CD4-positive, alpha-beta memory T cell (primary cell): ENCODE measurements at regions not wholly inside any gene's neighbourhood (a gene's known extent, or its start where the extent isn't known, plus 50 kb on each side); places are given as distances from the start of the nearest gene placed in this dataset.

Experiments used
- CTCF ChIA-PET: fragments of 350-600 bp; sonication (Branson Sonifier 250); formaldehyde crosslinking; loops from one replicate; lab custom pipeline; 2021; ENCODE audit warnings: inconsistent platforms; ENCODE audit not compliant: partially characterized antibody; lab: Charles Lee
- POLR2A ChIA-PET: fragments of 350-600 bp; sonication (Branson Sonifier 250); formaldehyde crosslinking; loops from one replicate; lab custom pipeline; 2021; ENCODE audit not compliant: partially characterized antibody; lab: Charles Lee
- DNase-seq, 5 donors: peaks; one replicate each; pipeline versions ENCODE4 v3.0.0 to v3.0.0-alpha.2; 2020 to 2022; ENCODE audit warnings: mixed read lengths in 1 of 5
- H3K27ac ChIP-seq: one replicate; pipeline ENCODE4 v1.7.0; 2013; ENCODE audit warnings: low read depth, low read length
- H3K27me3 ChIP-seq: 2 replicates; pipeline ENCODE4 v1.7.0; 2013; ENCODE audit warnings: mild to moderate bottlenecking, low read length, moderate library complexity; ENCODE audit not compliant: insufficient read depth
- H3K36me3 ChIP-seq: 2 replicates; pipeline ENCODE4 v1.7.0; 2013; ENCODE audit warnings: mild to moderate bottlenecking, low read length, moderate library complexity; ENCODE audit not compliant: insufficient read depth
- H3K4me1 ChIP-seq: 2 replicates; pipeline ENCODE4 v1.7.0; 2013; ENCODE audit warnings: mild to moderate bottlenecking, low read length, moderate library complexity; ENCODE audit not compliant: insufficient read depth
- H3K4me3 ChIP-seq, 2 donors: one replicate each; pipeline ENCODE4 v1.7.0; 2013; ENCODE audit warnings: low read length in 2 of 2, mild to moderate bottlenecking in 1 of 2
- H3K9me3 ChIP-seq, 2 donors: one replicate each; pipeline ENCODE4 v1.7.0; 2013; ENCODE audit warnings: low read length in 2 of 2, control low read depth in 1 of 2; ENCODE audit not compliant: control insufficient read depth in 1 of 2
- H3K27ac Mint-ChIP-seq, 7 donors: one replicate each; pipeline ENCODE4 v1.8.0; 2020 to 2021; ENCODE audit warnings: mixed read lengths in 7 of 7, mild to moderate bottlenecking in 6 of 7, inconsistent platforms in 3 of 7, moderate library complexity in 3 of 7
- H3K27me3 Mint-ChIP-seq, 2 donors: one replicate each; pipeline ENCODE4 v1.8.0; 2020 to 2021; ENCODE audit warnings: mixed read lengths in 2 of 2
- H3K36me3 Mint-ChIP-seq, 2 donors: one replicate each; pipeline ENCODE4 v1.8.0; 2020 to 2021; ENCODE audit warnings: mixed read lengths in 2 of 2, inconsistent platforms in 1 of 2, mild to moderate bottlenecking in 1 of 2
- H3K4me1 Mint-ChIP-seq, 4 donors: one replicate each; pipeline ENCODE4 v1.8.0; 2020 to 2021; ENCODE audit warnings: mixed read lengths in 4 of 4, mild to moderate bottlenecking in 1 of 4
- H3K4me3 Mint-ChIP-seq, 8 donors: one replicate each; pipeline ENCODE4 v1.8.0; 2020 to 2021; ENCODE audit warnings: mixed read lengths in 8 of 8, mild to moderate bottlenecking in 7 of 8, moderate library complexity in 6 of 8, inconsistent platforms in 3 of 8
- H3K9me3 Mint-ChIP-seq, 8 donors: one replicate each; pipeline ENCODE4 v1.8.0; 2020 to 2021; ENCODE audit warnings: mixed read lengths in 8 of 8, mild to moderate bottlenecking in 5 of 8, inconsistent platforms in 3 of 8, moderate library complexity in 1 of 8
- intact Hi-C: fragments of 100-400 bp; cut with micrococcal nuclease; formaldehyde crosslinking; loops from one replicate; pipeline ENCODE4 v1.15.1; 2023

DNA sequence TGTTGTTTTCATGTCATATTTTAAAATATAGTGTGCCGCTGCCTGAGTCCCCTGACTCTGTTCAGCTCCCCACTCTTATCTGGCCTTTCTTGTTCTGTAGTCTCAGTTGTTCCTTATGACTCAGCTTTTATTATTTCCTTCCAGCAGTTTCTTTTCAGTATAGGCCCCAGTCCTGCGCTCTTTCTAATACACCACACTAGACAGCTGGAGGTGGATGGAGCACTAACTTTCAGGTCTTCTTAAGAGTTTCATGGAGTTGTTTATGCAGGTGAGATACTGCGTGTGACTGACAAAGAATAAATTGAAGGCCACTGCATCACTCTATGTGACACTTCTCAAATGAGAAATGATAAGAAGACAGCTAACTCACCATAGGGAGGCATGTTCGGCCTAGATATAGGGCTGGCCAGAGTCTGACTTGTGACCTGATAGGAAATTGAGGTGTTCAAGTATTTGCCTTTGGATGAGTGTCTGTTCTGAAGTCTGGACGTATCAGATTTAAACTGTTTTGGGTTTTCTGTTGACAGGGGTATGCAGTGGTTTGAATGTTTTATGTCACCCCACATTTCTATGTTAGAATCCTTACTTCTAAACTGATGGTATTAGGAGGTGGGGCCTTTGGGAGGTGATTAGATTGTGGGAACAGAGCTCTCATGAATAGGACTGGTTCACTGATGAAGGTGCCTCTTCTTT, 60.8 kb upstream of the CLMN start:
- Histone ChIP-seq H3K9me3 (peaks cover 0 to 3% of the 10 kb centered on the region in 2 donors), H3K27ac (no peak overlapping the region), H3K36me3 (no peaks in the 10 kb centered on the region), H3K4me1 (no peaks in the 10 kb centered on the region), H3K4me3 (no peak overlapping the region), H3K27me3 (no peaks in the 10 kb centered on the region)
- Mint-ChIP-seq H3K36me3 (peaks cover 0 to 4% of the 10 kb centered on the region in 2 donors), H3K4me3 (no peak overlapping the region), H3K9me3 (peaks cover 3 to 25% (median 17%) of the 10 kb centered on the region in 8 donors), H3K27me3 (peaks cover 5 to 17% of the 10 kb centered on the region in 2 donors), H3K4me1 (no peaks in the 10 kb centered on the region), H3K27ac (no peak overlapping the region)
- no peak for DNase-seq
- CTCF ChIA-PET: no interaction called here
- intact Hi-C loops: no loop called here
- POLR2A ChIA-PET: interaction anchor here (0.6 kb wide), 1 partner anchor 416 kb away, joined by 3 read pairs; no protein-coding TSS in a partner anchor

GRCh38 chr14:95379634-95380033, 59.9 kb upstream of the CLMN start:
- peaks cover 3 to 25% (median 17%) of the 10 kb centered on the region in 8 donors for H3K9me3 Mint-ChIP-seq
- H3K36me3 Mint-ChIP-seq: peaks cover 0 to 4% of the 10 kb centered on the region in 2 donors
- no peak overlapping the region for H3K4me3 ChIP-seq
- H3K27ac ChIP-seq: no peak overlapping the region
- no peaks in the 10 kb centered on the region for H3K4me1 ChIP-seq
- POLR2A ChIA-PET: no interaction called here
- peaks cover 5 to 17% of the 10 kb centered on the region in 2 donors for H3K27me3 Mint-ChIP-seq
- peaks cover 0 to 3% of the 10 kb centered on the region in 2 donors for H3K9me3 ChIP-seq
- H3K4me1 Mint-ChIP-seq: no peaks in the 10 kb centered on the region
- CTCF ChIA-PET: no interaction called here
- no peaks in the 10 kb centered on the region for H3K27me3 ChIP-seq
- H3K36me3 ChIP-seq: no peaks in the 10 kb centered on the region
- DNase-seq: no peak
- no peak overlapping the region for H3K4me3 Mint-ChIP-seq
- H3K27ac Mint-ChIP-seq: peak overlapping the region in 1 of 7 donors; percentile 69
- intact Hi-C loops: no loop called here

DNA sequence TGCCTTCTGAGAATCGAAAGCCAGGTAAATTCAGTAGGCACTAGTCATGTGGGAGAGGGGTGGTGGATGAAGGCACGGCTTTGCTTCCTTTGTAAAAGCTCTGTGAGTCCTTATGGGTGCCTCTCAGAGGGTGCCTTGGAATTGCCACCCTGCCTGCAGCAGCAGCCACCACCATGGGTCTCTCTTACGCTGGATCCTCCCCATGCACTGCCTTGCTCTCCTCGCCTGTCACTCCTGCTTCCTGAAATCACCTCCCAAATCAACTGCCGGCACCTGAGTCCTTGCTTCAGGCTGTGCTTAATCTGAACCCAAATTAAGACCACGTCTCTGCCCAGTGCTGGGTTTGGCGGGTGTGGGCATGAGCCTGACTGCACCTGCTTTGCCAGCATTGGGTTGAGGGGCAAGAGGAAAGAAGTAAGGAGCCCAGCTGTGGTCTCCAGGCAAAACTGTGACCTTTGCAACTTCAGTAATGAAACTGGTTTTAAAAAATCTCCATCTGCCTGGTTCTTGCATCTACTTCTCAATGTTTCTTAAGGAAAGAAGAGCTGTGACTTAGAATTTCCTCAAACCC, 55.9 kb upstream of the CLMN start:
- CTCF ChIA-PET: no interaction called here
- no peaks in the 10 kb centered on the region for H3K4me1 ChIP-seq
- no peak overlapping the region for H3K4me3 Mint-ChIP-seq
- no peaks in the 10 kb centered on the region for H3K36me3 ChIP-seq
- no peak overlapping the region for H3K27ac Mint-ChIP-seq
- H3K4me3 ChIP-seq: no peak overlapping the region
- peaks cover 7 to 27% of the 10 kb centered on the region in 2 donors for H3K27me3 Mint-ChIP-seq
- DNase-seq: no peak
- POLR2A ChIA-PET: no interaction called here
- intact Hi-C loops: no loop called here
- H3K36me3 Mint-ChIP-seq: peaks cover 0 to 4% of the 10 kb centered on the region in 2 donors
- no peak overlapping the region for H3K27ac ChIP-seq
- peaks cover 3 to 23% (median 16%) of the 10 kb centered on the region in 8 donors for H3K9me3 Mint-ChIP-seq
- H3K9me3 ChIP-seq: peaks cover 0 to 3% of the 10 kb centered on the region in 2 donors
- no peaks in the 10 kb centered on the region for H3K4me1 Mint-ChIP-seq
- no peaks in the 10 kb centered on the region for H3K27me3 ChIP-seq

GRCh38 chr14:95374239-95374997, 54.7 kb upstream of the CLMN start:
- ChIA-PET CTCF (no interaction called here), POLR2A (no interaction called here)
- Histone ChIP-seq H3K27me3 (no peaks in the 10 kb centered on the region), H3K4me1 (no peaks in the 10 kb centered on the region), H3K27ac (no peak overlapping the region), H3K36me3 (no peaks in the 10 kb centered on the region), H3K4me3 (no peak overlapping the region), H3K9me3 (peaks cover 0 to 3% of the 10 kb centered on the region in 2 donors)
- Mint-ChIP-seq H3K27me3 (peaks cover 7 to 29% of the 10 kb centered on the region in 2 donors), H3K4me3 (no peak overlapping the region), H3K36me3 (no peaks in the 10 kb centered on the region), H3K9me3 (peaks cover 0 to 13% (median 6%) of the 10 kb centered on the region in 8 donors), H3K4me1 (no peaks in the 10 kb centered on the region), H3K27ac (no peak overlapping the region)
- no peak for DNase-seq
- intact Hi-C loops: no loop called here

- Histone ChIP-seq H3K27me3 (no peaks in the 10 kb centered on the region), H3K36me3 (no peaks in the 10 kb centered on the region), H3K27ac (no peak overlapping the region), H3K4me1 (no peaks in the 10 kb centered on the region), H3K4me3 (no peak overlapping the region), H3K9me3 (no peaks in the 10 kb centered on the region)
- DNase-seq: no peak
- ChIA-PET POLR2A (no interaction called here), CTCF (no interaction called here)
- H3K36me3 Mint-ChIP-seq: no peaks in the 10 kb centered on the region
- H3K9me3 Mint-ChIP-seq: peaks cover 0 to 3% (median 0%) of the 10 kb centered on the region in 8 donors
- no peak overlapping the region for H3K27ac Mint-ChIP-seq
- H3K27me3 Mint-ChIP-seq: peaks cover 18 to 23% of the 10 kb centered on the region in 2 donors
- H3K4me3 Mint-ChIP-seq: no peak overlapping the region
- H3K4me1 Mint-ChIP-seq: no peaks in the 10 kb centered on the region
- intact Hi-C loops: no loop called here
Measured at GRCh38 chr14:95370076-95370475, 50.4 kb upstream of the CLMN start.
